Activated CD8-positive, alpha-beta memory T cell treated with anti-CD3 and anti-CD28 coated beads, Interleukin-2, amount 50 U/mL, for 1 hour (primary cell): ENCODE measurements at regions not wholly inside any gene's neighbourhood (a gene's known extent, or its start where the extent isn't known, plus 50 kb on each side); places are given as distances from the start of the nearest gene placed in this dataset.

Experiments
- DNase-seq: peaks from one replicate; pipeline ENCODE4 v3.0.0-alpha.2; 2020; ENCODE audit errors: extremely low read depth

- no peak for DNase-seq
These were observed 623.2 kb upstream of the PKN2 start for GRCh38 chr1:88060750-88061491.

- DNase-seq, result no peak
These were observed 622.4 kb upstream of the PKN2 start for GRCh38 chr1:88061492-88062177.

GRCh38 chr1:88062650-88063153 lies 621.4 kb upstream of the PKN2 start:
- no peak for DNase-seq

- DNase-seq, result no peak
These were observed 620.5 kb upstream of the PKN2 start for GRCh38 chr1:88063605-88064004.

GRCh38 chr1:88068407-88068960 lies 615.6 kb upstream of the PKN2 start:
- DNase-seq, result no peak

- DNase-seq, result no peak
These were observed 613.1 kb upstream of the PKN2 start for GRCh38 chr1:88070956-88071355.

GRCh38 chr1:88074661-88075060 lies 609.4 kb upstream of the PKN2 start:
- no peak for DNase-seq

- DNase-seq, result no peak
These were observed 608.3 kb upstream of the PKN2 start for GRCh38 chr1:88075813-88076212.

GRCh38 chr1:88079036-88079435 lies 605.0 kb upstream of the PKN2 start:
- no peak for DNase-seq

GRCh38 chr1:88080875-88081274 lies 603.2 kb upstream of the PKN2 start:
- no peak for DNase-seq

- DNase-seq, result no peak
These were observed 595.6 kb upstream of the PKN2 start for GRCh38 chr1:88088481-88088880.

- no peak for DNase-seq
These were observed 594.1 kb upstream of the PKN2 start for GRCh38 chr1:88089961-88090360.

- DNase-seq, result no peak
These were observed 585.2 kb upstream of the PKN2 start for GRCh38 chr1:88098881-88099280.

GRCh38 chr1:88101041-88101440 lies 583.0 kb upstream of the PKN2 start:
- DNase-seq, result no peak

- no peak for DNase-seq
These were observed 579.8 kb upstream of the PKN2 start for GRCh38 chr1:88104236-88104635.

GRCh38 chr1:88104886-88105285 lies 579.2 kb upstream of the PKN2 start:
- DNase-seq, result no peak

- no peak for DNase-seq
These were observed 572.3 kb upstream of the PKN2 start for GRCh38 chr1:88111816-88112215.

- DNase-seq, result no peak
These were observed 566.5 kb upstream of the PKN2 start for GRCh38 chr1:88117597-88117996.

- DNase-seq, result no peak
These were observed 565.8 kb upstream of the PKN2 start for GRCh38 chr1:88118176-88118845.

GRCh38 chr1:88124614-88125013 lies 559.5 kb upstream of the PKN2 start:
- no peak for DNase-seq

GRCh38 chr1:88126467-88126866 lies 557.6 kb upstream of the PKN2 start:
- no peak for DNase-seq

GRCh38 chr1:88133991-88134390 lies 550.1 kb upstream of the PKN2 start:
- no peak for DNase-seq
